Nephron progenitor cell (in vitro differentiated cells): ENCODE measurements at regions not wholly inside any gene's neighbourhood (a gene's known extent, or its start where the extent isn't known, plus 50 kb on each side); places are given as distances from the start of the nearest gene placed in this dataset.
"Not testable (repeated sequence)": the region's sequence is repeated elsewhere in the genome, so short reads cannot be mapped to it uniquely, and the experiment has no call there.

ENCODE experiments used
- DNase-seq: peaks from one replicate; pipeline ENCODE4 v3.0.0; 2021
- H3K27ac Mint-ChIP-seq: 2 replicates; pipeline ENCODE4 v1.8.0; 2021; ENCODE audit warnings: mild to moderate bottlenecking, moderate library complexity, mixed read lengths
- H3K27me3 Mint-ChIP-seq: 2 replicates; pipeline ENCODE4 v1.8.0; 2021; ENCODE audit warnings: mild to moderate bottlenecking, low read depth, mixed read lengths; ENCODE audit not compliant: poor library complexity
- H3K36me3 Mint-ChIP-seq: 2 replicates; pipeline ENCODE4 v1.8.0; 2021; ENCODE audit warnings: low read depth, mixed read lengths
- H3K4me1 Mint-ChIP-seq: 2 replicates; pipeline ENCODE4 v1.8.0; 2021; ENCODE audit warnings: mixed read lengths
- H3K4me3 Mint-ChIP-seq: 2 replicates; pipeline ENCODE4 v1.8.0; 2021; ENCODE audit warnings: mild to moderate bottlenecking, moderate library complexity, mixed read lengths
- H3K9me3 Mint-ChIP-seq: 2 replicates; pipeline ENCODE4 v1.8.0; 2021; ENCODE audit warnings: mild to moderate bottlenecking, moderate library complexity, mixed read lengths
- CTCF ChIP-seq: fragments of 200-600 bp; sonication (generic); IDR thresholded peaks from 2 replicates; pipeline ENCODE4 v1.5.0; 2021; ENCODE audit warnings: antibody characterized with exemption

GRCh38 chr4:189592890-189593289 lies 347.8 kb upstream of the FRG1 start:
- no peaks in the 10 kb centered on the region for H3K4me1 Mint-ChIP-seq
- H3K9me3 Mint-ChIP-seq, result peaks cover 74% of the 10 kb centered on the region
- no peak for TF ChIP-seq CTCF
- no peak overlapping the region for H3K4me3 Mint-ChIP-seq
- DNase-seq, result no peak
- H3K36me3 Mint-ChIP-seq, result no peaks in the 10 kb centered on the region
- no peak overlapping the region for H3K27ac Mint-ChIP-seq
- H3K27me3 Mint-ChIP-seq, result peaks cover 3% of the 10 kb centered on the region

- DNase-seq, result no peak
- Mint-ChIP-seq H3K9me3 (peaks cover 75% of the 10 kb centered on the region), H3K4me3 (no peak overlapping the region), H3K4me1 (no peaks in the 10 kb centered on the region), H3K27ac (no peak overlapping the region), H3K27me3 (no peaks in the 10 kb centered on the region), H3K36me3 (no peaks in the 10 kb centered on the region)
- no peak for TF ChIP-seq CTCF
These were observed 343.3 kb upstream of the FRG1 start for GRCh38 chr4:189597341-189597740.

GRCh38 chr4:189600264-189600663 lies 340.4 kb upstream of the FRG1 start:
- DNase-seq, result no peak
- H3K27me3 Mint-ChIP-seq, result no peaks in the 10 kb centered on the region
- H3K36me3 Mint-ChIP-seq, result no peaks in the 10 kb centered on the region
- no peak overlapping the region for H3K27ac Mint-ChIP-seq
- TF ChIP-seq CTCF, result no peak
- H3K9me3 Mint-ChIP-seq, result peaks cover 67% of the 10 kb centered on the region
- no peak overlapping the region for H3K4me3 Mint-ChIP-seq
- H3K4me1 Mint-ChIP-seq, result no peaks in the 10 kb centered on the region

- no peaks in the 10 kb centered on the region for H3K27me3 Mint-ChIP-seq
- H3K27ac Mint-ChIP-seq, result no peak overlapping the region
- peaks cover 70% of the 10 kb centered on the region for H3K9me3 Mint-ChIP-seq
- H3K4me3 Mint-ChIP-seq, result no peak overlapping the region
- no peak for TF ChIP-seq CTCF
- H3K4me1 Mint-ChIP-seq, result no peaks in the 10 kb centered on the region
- no peaks in the 10 kb centered on the region for H3K36me3 Mint-ChIP-seq
- no peak for DNase-seq
These were observed 339.8 kb upstream of the FRG1 start for GRCh38 chr4:189600718-189601435.

GRCh38 chr4:189602827-189603226 lies 337.8 kb upstream of the FRG1 start:
- not testable (repeated sequence) for H3K4me1 Mint-ChIP-seq, H3K27ac Mint-ChIP-seq, H3K36me3 Mint-ChIP-seq, H3K4me3 Mint-ChIP-seq, DNase-seq, H3K27me3 Mint-ChIP-seq
- peaks cover 68% of the 10 kb centered on the region for H3K9me3 Mint-ChIP-seq

- not testable (repeated sequence) for H3K27me3 Mint-ChIP-seq, H3K4me1 Mint-ChIP-seq, DNase-seq, H3K36me3 Mint-ChIP-seq, H3K4me3 Mint-ChIP-seq, H3K27ac Mint-ChIP-seq
- H3K9me3 Mint-ChIP-seq, result peaks cover 73% of the 10 kb centered on the region
These were observed 330.1 kb upstream of the FRG1 start for GRCh38 chr4:189610571-189610970.

GRCh38 chr4:189613207-189613606 lies 327.5 kb upstream of the FRG1 start:
- no peaks in the 10 kb centered on the region for H3K36me3 Mint-ChIP-seq
- peaks cover 78% of the 10 kb centered on the region for H3K9me3 Mint-ChIP-seq
- no peak overlapping the region for H3K4me3 Mint-ChIP-seq
- H3K27me3 Mint-ChIP-seq, result peaks cover 2% of the 10 kb centered on the region
- no peak overlapping the region for H3K27ac Mint-ChIP-seq
- DNase-seq, result no peak
- TF ChIP-seq CTCF, result no peak
- H3K4me1 Mint-ChIP-seq, result no peaks in the 10 kb centered on the region
